Brain microvascular endothelial cell (primary cell): ENCODE measurements at regions not wholly inside any gene's neighbourhood (a gene's known extent, or its start where the extent isn't known, plus 50 kb on each side); places are given as distances from the start of the nearest gene placed in this dataset.

Source experiments
- DNase-seq: peaks from one replicate; pipeline ENCODE4 v3.0.0-alpha.2; 2020
- H3K27ac ChIP-seq: fragments of 250-450 bp; sonication (Bioruptor Pico); 2 replicates; pipeline ENCODE4 v1.5.1; 2020; ENCODE audit warnings: mild to moderate bottlenecking, moderate library complexity
- H3K27me3 ChIP-seq: fragments of 250-450 bp; sonication (Bioruptor Pico); replicated peaks from 2 replicates; pipeline ENCODE4 v1.5.1; 2020; ENCODE audit warnings: mild to moderate bottlenecking
- H3K36me3 ChIP-seq: fragments of 250-450 bp; sonication (Bioruptor Pico); replicated peaks from 2 replicates; pipeline ENCODE4 v1.5.1; 2020; ENCODE audit warnings: mild to moderate bottlenecking
- H3K4me3 ChIP-seq: 2 replicates; pipeline ENCODE4 v1.5.1; 2011; ENCODE audit warnings: low read depth, mild to moderate bottlenecking, control low read depth, low read length, moderate library complexity
- in situ Hi-C: cut with HindIII; loops from 2 replicates; pipeline ENCODE4 v1.10.0; 2017; ENCODE audit warnings: low sequenced_read_pairs, low pct_ligation_motif_present
- TF ChIP-seq, protein P1 (sequence below): IDR thresholded peaks from 2 replicates; pipeline ENCODE4 v1.5.1; 2011; ENCODE audit warnings: low read depth, mild to moderate bottlenecking, moderate library complexity, low read length, control low read depth, inconsistent platforms; ENCODE audit errors: missing control alignments

DNA sequence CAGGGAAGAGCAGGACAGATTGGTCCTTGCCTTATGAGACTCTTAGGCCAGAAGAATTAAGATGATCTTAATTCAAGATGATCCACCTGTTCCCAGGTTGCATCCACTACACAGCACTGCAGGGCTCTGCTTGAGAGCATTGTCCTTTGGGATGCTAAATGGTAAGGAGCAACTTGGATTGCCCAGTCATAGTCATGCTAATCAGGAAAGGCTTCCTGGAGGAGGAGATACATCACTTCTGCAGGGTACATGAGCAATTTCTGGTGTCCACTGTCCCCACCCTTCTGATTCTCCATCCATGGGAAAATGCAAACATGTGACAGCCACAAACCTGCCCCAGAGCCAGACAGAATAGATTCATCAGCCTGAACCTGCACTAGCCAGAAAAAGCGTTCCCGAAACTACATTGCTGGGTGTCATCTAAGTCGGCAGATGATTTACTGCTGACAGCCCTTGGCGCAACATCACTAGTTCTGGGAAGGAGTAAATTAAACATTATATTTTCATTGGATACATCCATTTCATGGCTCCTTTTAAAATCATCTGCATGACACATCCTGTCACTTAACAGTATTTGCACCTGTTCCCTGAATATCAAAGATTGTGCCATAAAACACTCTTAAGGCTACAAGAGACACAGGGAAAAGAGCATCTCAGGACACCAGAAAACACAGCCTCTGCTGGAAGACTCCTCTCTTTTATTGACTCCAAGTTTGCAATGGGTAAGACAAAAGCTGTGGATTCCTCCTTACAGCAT lies 282.2 kb downstream of the MAF start:
- H3K36me3 ChIP-seq: no peaks in the 10 kb centered on the region
- no peak for DNase-seq
- H3K4me3 ChIP-seq: no peak overlapping the region
- in situ Hi-C loops: no loop called here
- H3K27ac ChIP-seq: no peak overlapping the region
- H3K27me3 ChIP-seq: no peaks in the 10 kb centered on the region
- TF ChIP-seq, protein P1, sequence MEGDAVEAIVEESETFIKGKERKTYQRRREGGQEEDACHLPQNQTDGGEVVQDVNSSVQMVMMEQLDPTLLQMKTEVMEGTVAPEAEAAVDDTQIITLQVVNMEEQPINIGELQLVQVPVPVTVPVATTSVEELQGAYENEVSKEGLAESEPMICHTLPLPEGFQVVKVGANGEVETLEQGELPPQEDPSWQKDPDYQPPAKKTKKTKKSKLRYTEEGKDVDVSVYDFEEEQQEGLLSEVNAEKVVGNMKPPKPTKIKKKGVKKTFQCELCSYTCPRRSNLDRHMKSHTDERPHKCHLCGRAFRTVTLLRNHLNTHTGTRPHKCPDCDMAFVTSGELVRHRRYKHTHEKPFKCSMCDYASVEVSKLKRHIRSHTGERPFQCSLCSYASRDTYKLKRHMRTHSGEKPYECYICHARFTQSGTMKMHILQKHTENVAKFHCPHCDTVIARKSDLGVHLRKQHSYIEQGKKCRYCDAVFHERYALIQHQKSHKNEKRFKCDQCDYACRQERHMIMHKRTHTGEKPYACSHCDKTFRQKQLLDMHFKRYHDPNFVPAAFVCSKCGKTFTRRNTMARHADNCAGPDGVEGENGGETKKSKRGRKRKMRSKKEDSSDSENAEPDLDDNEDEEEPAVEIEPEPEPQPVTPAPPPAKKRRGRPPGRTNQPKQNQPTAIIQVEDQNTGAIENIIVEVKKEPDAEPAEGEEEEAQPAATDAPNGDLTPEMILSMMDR: no peak

DNA sequence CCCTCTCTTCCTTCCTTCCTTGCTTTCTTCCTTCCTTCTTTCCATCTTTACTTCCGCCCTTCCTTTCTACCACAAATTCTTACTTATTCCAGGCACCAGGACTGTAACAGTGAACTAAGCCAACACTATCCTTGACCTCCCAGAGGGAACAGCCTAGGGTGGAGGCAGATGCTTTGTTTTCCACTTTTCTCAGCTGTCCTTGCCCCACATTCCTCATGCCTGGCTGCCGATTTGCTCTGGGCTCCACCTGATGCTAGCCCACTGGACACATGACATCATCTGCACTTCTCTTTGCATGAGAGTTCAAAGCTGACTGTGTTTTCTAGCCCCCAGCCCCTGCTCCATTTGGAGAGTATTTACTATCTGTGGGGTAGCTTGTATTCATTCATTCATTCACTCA lies 283.0 kb downstream of the MAF start:
- Histone ChIP-seq H3K27ac (no peak overlapping the region), H3K27me3 (no peaks in the 10 kb centered on the region), H3K36me3 (no peaks in the 10 kb centered on the region), H3K4me3 (no peak overlapping the region)
- in situ Hi-C loops: no loop called here
- DNase-seq: no peak
- TF ChIP-seq, protein P1: no peak

DNA sequence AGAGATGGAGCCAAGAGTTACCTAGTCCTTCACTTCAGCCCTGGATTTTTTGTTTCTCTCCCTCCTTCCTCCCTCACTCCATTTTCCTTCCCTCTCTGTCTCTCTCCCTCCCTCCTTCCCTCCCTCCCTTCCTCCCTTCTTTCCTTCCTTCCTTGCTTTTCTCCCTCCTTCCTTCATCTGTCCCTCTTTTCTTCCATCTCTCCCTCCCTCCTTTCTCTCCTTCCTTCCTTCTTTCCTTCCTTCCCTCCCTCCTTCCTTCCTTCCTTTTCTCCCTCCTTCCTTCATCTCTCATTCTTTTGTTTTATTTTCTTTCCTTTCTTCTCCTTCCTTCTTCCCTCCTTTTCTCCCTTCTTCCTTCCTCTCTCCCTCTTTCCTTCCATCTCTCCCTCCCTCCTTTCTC lies 283.5 kb downstream of the MAF start:
- in situ Hi-C loops: no loop called here

GRCh38 chr16:79316004-79316458 lies 284.5 kb downstream of the MAF start:
- in situ Hi-C loops: no loop called here
- no peak for DNase-seq
- Histone ChIP-seq H3K4me3 (no peak overlapping the region), H3K27ac (no peak overlapping the region), H3K36me3 (no peaks in the 10 kb centered on the region), H3K27me3 (no peaks in the 10 kb centered on the region)
- TF ChIP-seq, protein P1: no peak

More for the DNA sequence above, 283.5 kb downstream of the MAF start:
- DNase-seq: no peak
- no peaks in the 10 kb centered on the region for H3K27me3 ChIP-seq
- TF ChIP-seq, protein P1: no peak
- no peaks in the 10 kb centered on the region for H3K36me3 ChIP-seq
- no peak overlapping the region for H3K4me3 ChIP-seq
- no peak overlapping the region for H3K27ac ChIP-seq

DNA sequence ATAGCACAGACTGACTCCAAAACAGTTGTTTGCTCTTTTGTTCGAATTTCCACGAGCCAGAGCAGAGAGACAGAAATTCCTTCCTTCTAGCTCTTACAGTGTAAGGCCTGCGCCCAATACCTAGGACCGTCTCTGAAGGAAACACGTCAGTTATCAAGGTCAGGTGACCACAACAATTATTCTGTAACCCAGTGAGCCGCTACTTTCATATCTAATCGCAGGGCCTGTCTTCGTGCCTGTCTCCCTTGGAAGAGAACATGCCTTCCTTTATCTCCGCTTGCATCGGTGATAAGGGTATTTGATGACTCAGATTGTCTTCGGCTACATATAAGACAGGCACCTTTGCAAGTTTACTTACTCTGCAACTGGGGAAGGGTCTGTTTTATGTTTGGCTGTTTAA lies 288.0 kb downstream of the MAF start:
- Histone ChIP-seq H3K36me3 (no peaks in the 10 kb centered on the region), H3K27ac (no peak overlapping the region), H3K27me3 (no peaks in the 10 kb centered on the region), H3K4me3 (no peak overlapping the region)
- TF ChIP-seq, protein P1: no peak
- DNase-seq: no peak
- in situ Hi-C loops: no loop called here

DNA sequence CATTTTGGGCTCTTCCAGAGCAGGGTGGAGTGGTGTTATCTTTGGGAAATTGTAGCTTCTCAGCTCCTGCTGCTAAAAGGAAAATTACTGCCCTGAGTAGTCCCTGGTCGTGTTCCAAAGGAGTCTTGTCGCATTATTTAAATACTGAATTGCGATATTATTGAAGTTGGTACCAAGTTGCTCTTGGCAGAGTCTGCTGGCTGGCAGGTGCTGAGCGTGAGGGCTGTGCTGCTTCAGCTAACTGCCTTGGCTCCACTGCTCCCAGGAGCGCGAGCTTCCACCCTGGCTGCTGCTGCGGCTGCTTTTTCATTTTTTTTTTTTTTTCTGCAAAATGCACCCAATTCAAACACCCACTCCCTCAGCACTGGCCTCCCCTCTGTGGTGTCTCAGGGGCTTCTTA lies 289.8 kb downstream of the MAF start:
- in situ Hi-C loops: no loop called here
- TF ChIP-seq, protein P1: no peak
- no peak overlapping the region for H3K27ac ChIP-seq

More for the DNA sequence above, 289.8 kb downstream of the MAF start:
- no peak for DNase-seq
- H3K4me3 ChIP-seq: no peak overlapping the region
- H3K36me3 ChIP-seq: no peaks in the 10 kb centered on the region
- no peaks in the 10 kb centered on the region for H3K27me3 ChIP-seq
